NCI-H2029 (cell line): ENCODE measurements at regions not wholly inside any gene's neighbourhood (a gene's known extent, or its start where the extent isn't known, plus 50 kb on each side); places are given as distances from the start of the nearest gene placed in this dataset.

Experiments
- DNase-seq: peaks from one replicate; lab custom pipeline; 2025; lab: John Stamatoyannopoulos, UW

DNA sequence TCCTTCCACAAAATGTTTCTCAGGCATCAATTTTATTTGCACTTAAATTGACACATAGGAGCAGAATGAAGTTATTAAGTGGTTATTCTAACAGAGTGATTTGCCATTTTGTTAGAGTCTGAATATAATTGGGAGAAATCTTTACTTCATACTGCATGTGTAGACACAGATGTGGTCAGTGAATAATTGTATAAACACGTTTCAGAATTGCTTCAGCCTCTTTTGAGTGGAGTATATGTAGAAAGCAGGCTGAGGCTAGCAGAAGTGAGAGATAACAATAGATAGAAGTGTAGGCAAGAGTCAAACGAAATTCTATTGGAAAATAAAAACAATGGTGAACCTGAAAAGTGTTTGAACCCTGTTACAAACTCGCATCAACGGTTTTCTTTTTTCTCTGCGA, 270.7 kb downstream of the TMEM167A start:
- DNase-seq: no peak

DNA sequence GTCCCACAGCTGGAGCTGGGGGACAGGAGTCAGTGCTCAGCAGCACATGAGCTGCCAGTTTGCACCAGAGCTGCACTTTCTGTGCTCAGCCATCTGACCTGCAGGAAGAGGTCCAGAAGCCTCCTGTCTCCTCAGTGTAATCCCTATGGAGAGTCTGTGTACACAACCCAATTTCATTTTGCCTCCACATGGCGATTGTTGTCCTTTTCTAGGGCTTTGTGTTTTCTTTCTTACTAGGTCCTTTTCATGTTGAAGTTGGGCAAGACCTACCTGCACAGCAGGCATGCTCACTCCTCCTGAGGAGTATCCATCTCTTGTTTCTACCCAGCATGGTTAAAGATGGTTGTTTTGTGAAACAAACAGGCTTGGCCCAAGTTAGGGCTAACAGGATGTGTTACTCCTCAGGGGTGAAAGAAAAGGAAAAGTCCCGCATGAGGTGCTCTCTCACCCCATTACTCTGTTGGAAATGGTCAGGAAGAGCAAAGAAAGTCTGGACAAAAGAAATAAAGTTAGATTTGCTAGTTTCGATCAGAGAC, 273.0 kb downstream of the TMEM167A start:
- DNase-seq: no peak

DNA sequence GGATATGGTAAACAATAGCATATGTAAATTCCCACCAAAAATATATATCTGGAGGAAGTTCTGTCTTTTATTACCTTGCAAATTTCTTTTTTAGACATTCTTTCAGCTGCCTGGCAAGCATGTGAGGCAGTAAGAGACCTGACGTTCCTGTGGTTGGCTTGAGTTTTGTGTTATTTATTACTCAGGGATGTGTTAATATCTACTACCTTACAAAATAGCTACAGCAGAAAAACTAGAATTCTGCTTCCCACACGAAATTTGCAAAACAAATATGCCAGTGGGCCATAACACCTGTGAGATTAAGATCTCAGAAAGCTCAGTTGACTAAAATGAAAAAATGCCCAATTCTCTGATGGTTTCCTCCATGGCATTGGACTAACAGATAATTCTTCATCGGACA, 274.2 kb downstream of the TMEM167A start:
- no peak for DNase-seq

DNA sequence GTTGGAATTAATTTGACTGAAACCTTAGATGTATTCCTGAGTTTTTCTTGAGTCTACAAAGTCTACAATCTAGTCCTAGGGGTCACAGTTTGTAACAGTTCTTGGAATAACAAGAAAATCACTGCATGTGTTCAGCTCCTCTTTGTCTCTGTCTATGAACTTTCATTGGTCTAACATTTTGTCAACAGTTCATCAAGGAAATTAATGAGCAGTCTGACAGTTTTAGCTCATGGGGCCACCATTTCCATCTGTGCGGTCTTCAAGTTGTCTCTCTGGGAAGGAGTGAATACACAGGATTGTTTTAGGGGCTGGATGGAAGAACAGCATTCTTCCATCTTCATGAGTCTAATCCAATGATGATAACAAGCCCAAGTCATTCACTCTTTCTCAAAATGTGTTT, 276.4 kb downstream of the TMEM167A start:
- DNase-seq: no peak

DNA sequence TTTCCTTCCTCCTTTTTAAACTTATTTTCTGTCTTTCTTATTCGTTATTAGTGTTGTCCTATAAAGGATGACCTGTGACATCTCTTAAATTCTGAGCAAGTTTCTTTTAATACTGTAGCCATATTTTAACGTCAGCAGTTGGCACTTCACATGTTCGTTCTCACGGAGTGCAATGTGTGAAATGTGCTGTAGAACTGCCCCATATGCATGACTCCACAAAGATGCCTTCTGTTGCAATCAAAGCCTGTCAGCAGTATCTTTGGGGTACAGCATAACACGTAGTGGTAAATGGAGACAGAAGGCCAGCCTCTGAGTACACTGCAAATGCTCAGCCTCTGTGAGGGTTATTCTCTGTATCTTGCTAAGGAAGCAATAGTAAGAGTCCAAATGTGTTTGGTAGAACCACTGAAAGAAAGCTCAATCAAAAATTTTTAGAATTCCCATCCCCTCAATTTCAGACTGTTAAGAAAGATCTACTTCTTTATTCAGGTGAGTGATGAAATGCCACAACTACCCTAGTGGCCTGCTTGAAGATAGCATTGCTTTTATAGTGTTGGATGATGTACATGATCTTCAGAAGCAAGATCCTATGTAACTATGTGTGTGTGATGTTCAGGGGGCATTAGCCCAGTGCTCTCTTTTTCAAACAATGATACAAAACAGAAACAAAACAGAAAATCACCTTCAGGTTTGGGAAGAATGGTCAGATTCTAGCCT, 277.7 kb downstream of the TMEM167A start:
- no peak for DNase-seq

DNA sequence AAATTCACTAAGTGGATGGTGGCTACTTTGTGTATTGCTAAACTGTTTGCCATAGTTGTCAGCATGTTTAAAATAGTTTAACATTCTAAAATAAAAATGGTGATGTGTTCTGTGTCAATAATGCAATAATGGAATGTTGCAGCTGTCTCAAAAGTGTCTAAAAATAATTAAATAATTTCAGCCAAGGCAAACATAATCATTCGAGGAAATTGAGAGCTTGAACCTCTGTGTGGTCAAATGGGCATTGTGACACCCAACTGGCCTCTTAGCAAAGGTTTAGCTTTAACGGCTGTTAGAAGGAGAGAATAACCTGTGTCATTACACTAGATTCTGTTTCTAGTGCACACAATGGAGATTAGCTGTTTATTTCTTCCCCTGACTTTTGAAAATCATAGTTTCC, 278.5 kb downstream of the TMEM167A start:
- DNase-seq: no peak

DNA sequence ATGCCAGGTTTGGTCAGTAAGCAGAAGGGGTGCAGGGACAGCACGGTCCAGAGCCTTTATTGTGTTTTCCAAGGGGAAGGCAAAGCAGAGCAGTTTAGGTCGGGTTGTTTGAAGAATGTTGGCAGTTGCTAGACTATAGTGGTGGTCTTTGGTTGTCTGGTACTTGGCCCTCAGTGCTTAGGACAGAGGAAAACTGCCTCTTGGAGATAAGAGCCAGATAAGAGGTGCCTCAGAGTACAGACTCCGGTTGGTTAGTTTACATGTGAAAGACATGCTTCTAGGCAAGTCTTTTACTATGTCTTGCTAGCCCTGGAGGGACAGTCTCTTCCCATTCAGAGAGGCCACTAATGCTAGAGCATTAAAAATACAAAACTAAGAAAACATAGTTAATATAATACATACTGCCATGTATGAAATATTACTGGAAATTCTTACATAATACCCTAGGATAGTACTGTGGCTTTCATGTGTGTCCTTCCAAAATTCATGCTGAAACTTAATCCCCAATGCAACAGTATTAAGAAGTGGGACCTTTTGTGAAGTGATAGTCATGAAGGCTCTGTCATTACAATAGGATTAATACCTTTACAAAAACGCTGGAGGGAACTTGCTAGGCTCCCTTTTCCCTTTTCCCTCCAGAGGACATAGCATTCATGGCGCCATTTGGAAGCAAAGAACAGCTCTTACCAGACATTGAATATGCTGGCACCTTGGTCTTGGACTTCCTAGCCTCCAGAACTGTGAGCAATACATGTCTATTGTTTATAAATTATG, 280.4 kb downstream of the TMEM167A start:
- no peak for DNase-seq

DNA sequence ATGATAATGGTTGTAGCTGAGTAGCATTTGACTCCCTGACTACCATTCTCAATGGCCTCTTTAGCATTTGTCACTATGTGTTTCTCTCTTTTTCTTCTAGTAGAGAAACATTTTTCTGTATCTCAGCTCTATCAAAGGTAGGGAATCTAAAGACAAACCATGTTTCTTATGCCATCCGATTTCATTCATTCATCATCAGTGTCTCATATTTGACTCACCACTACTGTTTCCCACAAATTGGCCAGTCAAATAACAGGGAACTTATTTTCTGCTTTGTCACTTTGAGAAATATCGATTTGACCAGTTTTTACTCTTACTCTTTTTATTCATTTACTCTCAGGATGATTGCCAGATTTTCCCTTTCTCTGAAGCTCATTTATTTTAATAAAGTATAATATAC, 282.3 kb downstream of the TMEM167A start:
- no peak for DNase-seq

DNA sequence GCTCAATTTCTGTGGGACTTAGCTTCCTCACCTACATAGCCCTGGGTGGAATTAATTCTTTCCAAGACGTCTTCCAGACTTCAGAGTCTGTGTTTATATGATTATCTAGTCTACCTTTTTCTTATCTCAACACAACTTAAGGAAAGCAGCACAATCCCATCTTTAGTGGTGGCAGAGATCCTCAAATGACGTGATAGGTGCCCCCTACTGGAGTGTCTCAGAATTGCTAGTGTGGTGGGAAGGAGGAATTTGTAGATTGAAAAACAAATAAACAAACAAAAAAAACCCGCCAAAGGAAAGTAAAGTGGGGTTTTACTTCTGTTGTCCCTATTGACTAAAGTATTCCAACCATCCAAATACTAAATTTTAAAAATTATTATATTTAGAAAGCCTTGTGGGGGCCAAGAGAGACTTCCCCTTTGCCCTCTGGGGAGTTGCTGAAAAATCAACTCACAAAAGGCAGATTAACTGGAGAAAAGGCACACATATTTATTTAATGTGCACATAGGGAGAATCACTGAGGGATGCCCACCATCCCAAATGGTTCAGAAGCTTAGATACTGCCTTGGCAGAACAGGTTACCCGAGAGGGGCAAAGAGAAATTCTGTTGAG, 283.3 kb downstream of the TMEM167A start:
- DNase-seq: no peak

DNA sequence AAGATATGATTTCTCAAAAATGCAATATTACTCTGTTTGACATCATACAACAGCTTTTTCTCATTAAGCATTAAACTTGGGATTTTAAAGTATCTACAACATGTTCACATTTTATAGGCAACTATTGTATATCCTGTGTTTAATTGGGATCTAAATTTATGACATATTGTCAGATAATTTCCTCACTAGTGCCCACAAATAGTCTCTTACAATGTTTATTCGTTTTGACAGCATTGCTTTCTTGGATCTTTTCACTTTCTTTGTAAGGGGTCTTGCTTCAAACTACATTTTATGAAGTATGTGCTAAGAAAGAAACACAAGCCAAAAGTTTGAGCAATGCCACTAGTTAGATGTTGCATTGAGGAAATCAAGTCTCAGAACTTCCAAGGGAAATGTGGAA, 285.1 kb downstream of the TMEM167A start:
- no peak for DNase-seq

DNA sequence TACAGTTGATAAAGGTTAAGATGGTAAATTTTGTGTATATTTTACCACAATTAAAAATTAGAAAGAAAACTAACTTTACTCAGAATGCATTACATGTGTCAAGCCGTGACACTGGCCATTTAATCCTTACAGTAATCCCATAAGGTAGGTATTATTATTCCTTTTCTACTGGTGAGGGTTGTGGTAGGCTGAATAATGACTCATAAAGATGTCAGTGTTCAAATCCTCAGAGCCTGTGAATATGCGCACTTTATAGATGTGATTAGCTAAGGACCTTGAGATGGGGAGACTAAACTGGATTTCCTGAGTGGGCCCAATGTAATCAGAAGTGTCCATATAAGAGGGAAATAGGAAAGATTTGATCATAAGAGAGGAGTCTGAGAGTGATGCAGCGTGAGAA, 288.1 kb downstream of the TMEM167A start:
- no peak for DNase-seq

DNA sequence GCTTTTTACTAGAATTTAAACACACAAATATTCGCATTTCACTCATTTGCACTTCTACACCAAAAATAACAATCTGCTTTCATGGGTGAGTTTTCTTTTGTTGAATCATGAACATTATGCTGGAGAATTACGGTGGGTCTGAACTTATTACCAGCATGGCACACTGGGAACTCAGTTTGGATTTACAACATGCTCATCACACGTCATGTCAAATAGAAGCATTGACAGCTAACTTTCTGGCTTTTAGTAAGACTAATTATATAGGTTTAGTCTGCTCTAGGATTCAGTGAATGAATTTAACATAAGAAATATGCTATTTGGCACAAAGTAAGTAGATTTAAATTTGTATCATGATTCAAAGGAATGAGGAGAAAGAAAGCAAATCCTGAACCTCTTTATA, 290.4 kb downstream of the TMEM167A start:
- no peak for DNase-seq

DNA sequence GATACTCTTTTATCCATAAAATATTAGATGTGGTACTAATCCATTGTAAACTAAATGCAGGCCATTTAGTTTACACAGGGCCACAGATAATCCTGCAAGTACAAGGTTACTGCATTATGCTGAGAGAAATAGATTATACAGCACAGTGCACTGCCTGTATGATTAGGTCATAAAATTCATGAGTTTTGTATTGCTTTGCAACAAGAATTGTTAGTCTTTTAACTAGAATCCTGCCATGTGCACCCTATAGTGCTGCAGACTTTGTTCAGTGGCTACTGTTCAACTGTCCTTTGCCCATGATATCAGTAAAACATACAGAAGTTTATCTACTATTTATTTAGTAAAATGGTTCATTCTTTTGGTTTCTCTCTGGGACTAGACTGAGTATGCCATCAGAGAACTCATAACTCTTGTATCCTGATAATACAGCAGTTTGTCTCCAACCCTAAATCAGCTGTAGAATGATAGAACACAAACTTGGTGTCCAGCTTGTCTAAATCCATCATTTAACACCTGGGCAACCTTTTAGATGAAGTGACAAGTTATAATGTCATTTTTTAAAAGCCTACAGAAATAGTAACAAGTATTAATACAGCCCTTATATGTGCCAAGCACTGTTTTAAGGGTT, 291.2 kb downstream of the TMEM167A start:
- no peak for DNase-seq

DNA sequence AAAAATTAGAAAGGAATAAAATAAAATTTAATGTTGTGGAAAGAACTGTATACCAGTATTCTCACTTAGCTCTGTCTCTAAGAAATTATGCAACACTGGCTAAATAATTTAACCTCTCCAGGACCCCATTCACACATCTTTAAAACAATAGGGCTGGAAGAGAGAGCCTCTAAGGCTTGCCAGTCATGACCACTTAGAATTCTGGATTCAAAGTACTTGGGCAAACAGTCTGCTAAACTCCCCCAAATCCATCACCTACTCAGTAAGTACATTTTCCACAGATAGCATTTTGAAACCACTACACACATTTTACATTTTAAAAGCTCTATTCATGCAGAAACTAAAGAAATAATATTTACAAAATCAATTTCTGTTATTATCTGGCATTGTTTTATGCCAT, 291.7 kb downstream of the TMEM167A start:
- no peak for DNase-seq

DNA sequence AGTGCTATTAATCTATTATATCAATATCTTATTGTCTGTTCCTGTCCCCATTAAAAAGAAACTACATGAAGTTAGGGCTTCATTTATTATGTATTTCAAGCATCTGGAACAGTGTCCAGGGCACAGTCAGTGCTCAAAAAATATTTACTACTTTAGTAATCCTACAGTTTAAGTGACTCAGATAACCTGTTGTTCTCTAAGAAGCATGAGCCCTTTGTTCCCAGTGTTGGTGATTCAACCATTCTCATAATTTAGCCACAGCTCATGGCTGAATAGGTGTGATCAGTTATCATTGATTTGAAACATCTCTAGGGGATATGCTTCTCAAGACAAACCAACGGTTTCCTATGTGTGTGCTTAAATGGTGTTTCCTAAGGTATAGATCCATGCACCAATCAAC, 292.7 kb downstream of the TMEM167A start:
- no peak for DNase-seq

DNA sequence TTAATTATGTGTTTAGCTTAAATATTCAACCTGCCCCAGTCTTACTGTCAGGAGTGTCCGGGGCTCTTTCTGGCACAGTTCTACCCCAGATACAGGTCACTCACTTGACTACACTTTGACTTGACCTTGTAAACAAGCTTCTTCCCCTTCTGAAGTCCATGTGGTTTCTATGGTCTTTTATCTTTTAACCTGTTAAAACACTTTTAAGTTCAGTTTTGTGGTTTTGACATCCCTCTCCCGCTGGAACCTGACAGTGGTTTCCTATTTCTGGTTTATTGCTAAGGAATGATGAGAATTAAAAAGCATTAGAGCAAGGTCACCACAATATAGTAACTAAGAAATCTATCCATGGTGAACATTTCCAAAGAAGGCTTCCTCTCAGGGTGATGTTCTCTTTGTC, 300.1 kb downstream of the TMEM167A start:
- DNase-seq: no peak

DNA sequence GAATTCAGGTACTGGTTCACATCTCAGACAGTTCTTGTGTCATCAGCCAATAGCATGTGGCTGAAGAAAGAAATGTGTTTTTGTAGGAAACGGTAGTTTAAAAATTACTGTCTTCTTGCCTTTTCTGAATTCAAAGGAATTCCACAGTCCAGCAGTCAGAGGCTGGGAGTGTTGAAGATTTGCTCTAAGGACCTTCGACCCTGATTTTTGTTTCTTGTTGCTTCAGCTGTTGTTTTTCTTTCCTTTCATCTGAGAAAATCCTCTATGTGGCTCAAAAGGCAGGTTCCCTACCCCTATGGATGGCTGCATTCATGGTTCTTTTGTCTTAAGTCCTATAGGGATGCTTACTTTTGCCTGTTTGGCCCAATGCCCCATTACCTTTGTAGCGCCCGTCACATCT, 304.9 kb downstream of the TMEM167A start:
- no peak for DNase-seq

DNA sequence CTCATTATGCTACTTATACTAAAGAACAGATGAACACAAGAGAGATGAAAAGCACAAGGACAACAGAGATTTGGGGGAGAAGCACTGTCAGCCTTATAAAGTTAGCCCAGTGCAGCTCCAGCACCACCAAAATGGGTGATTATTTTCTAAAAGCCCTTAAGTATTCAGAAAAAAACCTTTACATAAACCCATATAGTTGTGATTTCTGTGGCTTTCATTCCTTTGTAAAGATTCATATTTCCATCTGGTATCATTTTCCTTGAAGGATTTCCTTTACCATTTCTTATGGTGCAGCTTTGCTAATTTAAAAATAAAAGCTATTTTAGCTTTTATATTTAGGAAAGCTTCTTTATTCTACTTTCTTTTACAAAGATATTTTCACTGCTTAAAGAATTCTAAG, 311.0 kb downstream of the TMEM167A start:
- no peak for DNase-seq

DNA sequence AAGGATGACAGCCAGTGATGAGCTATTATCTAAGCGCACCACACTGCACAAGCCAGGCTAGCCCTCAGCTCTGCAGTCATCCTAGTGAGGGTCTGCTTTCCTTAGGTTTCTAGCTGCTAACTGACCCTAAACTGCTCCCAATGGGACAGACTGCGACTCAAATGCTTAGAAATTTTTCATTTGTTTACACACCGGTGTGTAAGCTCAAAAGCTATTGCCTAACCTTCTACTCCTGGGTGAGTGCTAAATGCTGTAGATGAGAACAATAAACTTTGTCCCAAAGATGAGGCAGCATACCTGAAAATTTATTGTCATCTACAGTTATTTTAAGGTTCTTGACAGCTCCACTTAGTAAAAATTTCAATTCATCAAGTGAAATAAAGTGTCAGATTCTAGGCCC, 311.4 kb downstream of the TMEM167A start:
- DNase-seq: no peak

DNA sequence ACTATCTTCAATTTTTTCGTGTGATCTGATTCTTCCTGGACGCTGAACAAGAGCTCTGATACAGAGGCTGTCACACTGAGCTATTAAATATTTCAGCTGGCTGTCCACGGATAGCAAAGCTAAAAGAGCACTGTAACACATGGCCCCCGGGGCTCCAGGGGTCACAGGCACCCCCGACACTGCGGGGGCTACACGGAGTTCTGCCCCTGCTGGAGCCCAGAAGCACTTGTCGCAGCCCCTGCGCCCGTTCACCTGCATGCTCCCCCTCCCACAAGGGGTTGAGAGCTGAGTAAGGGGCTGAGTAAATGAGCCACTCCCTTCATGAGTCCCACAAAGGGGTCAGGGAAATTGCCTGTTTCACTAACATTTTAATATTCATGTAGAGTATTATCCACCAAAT, 316.3 kb downstream of the TMEM167A start:
- DNase-seq: no peak

DNA sequence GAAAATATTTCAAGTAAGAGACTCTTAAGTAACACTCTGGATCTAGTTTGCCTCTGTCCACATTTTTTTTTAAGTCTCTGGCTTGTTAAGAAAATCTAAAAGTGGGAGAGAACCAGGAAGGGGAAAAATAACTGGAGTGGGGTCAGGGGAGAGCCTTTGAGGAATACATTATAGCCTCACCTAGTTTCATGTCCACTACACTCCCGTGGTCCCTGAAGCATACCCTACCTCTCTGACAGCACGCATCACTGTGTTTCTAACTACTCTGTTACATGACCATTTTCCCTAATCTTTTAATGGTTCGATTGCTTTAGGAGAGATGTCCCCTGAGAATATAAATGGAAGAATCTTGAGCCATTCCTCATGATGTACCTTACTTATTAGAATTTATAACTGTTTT, 318.3 kb downstream of the TMEM167A start:
- DNase-seq: no peak

DNA sequence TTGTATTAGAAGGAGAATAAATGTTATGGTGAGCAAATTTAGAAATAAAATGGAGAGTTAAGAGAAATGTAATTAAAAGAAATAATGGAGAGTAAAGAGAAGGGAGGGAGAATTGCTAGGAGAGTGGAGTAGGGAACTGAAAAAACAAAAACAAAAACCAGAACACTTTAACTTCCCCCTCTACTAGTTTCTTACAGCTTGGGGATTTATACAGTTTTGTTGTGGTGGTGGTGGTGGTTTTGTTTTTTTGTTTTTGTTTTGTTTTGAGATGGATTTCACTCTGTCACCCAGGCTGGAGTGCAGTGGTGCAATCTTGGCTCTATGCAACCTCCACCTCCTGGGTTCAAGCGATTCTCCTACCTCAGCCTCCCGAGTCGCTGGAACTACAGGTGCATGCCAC, 322.4 kb downstream of the TMEM167A start:
- DNase-seq: no peak
